Bronchial epithelial cell (primary cell): ENCODE measurements at regions not wholly inside any gene's neighbourhood (a gene's known extent, or its start where the extent isn't known, plus 50 kb on each side); places are given as distances from the start of the nearest gene placed in this dataset.

Experiments
- DNase-seq: peaks from one replicate; pipeline ENCODE4 v3.0.0-alpha.2; 2010; ENCODE audit warnings: low read depth
- FAIRE-seq: peaks from 2 replicates; lab custom pipeline; 2011; peaks lifted over from hg19 to GRCh38; lab: Jason Lieb, UNC
- H3K27me3 ChIP-seq: 2 replicates; pipeline ENCODE4 v1.5.1; 2011; ENCODE audit warnings: low read length; ENCODE audit not compliant: control insufficient read depth, insufficient read depth
- H3K36me3 ChIP-seq: 2 replicates; pipeline ENCODE4 v1.5.1; 2011; ENCODE audit warnings: low read length; ENCODE audit not compliant: control insufficient read depth, insufficient read depth
- H3K4me3 ChIP-seq: 2 replicates; pipeline ENCODE4 v1.5.1; 2011; ENCODE audit warnings: mild to moderate bottlenecking, low read depth, low read length, control low read depth
- TF ChIP-seq, protein P1 (sequence below): IDR thresholded peaks from 2 replicates; pipeline ENCODE4 v1.5.1; 2011; ENCODE audit warnings: mild to moderate bottlenecking, moderate library complexity, low read length, control low read depth, inconsistent platforms; ENCODE audit not compliant: insufficient read depth, severe bottlenecking

- TF ChIP-seq, protein P1, sequence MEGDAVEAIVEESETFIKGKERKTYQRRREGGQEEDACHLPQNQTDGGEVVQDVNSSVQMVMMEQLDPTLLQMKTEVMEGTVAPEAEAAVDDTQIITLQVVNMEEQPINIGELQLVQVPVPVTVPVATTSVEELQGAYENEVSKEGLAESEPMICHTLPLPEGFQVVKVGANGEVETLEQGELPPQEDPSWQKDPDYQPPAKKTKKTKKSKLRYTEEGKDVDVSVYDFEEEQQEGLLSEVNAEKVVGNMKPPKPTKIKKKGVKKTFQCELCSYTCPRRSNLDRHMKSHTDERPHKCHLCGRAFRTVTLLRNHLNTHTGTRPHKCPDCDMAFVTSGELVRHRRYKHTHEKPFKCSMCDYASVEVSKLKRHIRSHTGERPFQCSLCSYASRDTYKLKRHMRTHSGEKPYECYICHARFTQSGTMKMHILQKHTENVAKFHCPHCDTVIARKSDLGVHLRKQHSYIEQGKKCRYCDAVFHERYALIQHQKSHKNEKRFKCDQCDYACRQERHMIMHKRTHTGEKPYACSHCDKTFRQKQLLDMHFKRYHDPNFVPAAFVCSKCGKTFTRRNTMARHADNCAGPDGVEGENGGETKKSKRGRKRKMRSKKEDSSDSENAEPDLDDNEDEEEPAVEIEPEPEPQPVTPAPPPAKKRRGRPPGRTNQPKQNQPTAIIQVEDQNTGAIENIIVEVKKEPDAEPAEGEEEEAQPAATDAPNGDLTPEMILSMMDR, result no peak
- FAIRE-seq (peak; percentile 84), DNase-seq (no peak)
- Histone ChIP-seq H3K4me3 (no peak overlapping the region), H3K36me3 (no peaks in the 10 kb centered on the region), H3K27me3 (no peaks in the 10 kb centered on the region)
Measured at GRCh38 chr3:101061312-101061711, 68.1 kb upstream of the ABI3BP start.

- no peaks in the 10 kb centered on the region for H3K27me3 ChIP-seq
- DNase-seq, result no peak
- no peak for FAIRE-seq
Measured at GRCh38 chr3:101050866-101051265, 57.6 kb upstream of the ABI3BP start.

GRCh38 chr3:101050046-101050445 lies 56.8 kb upstream of the ABI3BP start:
- H3K36me3 ChIP-seq, result no peaks in the 10 kb centered on the region
- no peak for FAIRE-seq
- H3K27me3 ChIP-seq, result no peaks in the 10 kb centered on the region
- TF ChIP-seq, protein P1, result no peak
- no peak for DNase-seq
- no peak overlapping the region for H3K4me3 ChIP-seq

More at GRCh38 chr3:101050866-101051265, 57.6 kb upstream of the ABI3BP start:
- Histone ChIP-seq H3K4me3 (no peak overlapping the region), H3K36me3 (no peaks in the 10 kb centered on the region)
- TF ChIP-seq, protein P1, result no peak

- Histone ChIP-seq H3K36me3 (no peaks in the 10 kb centered on the region), H3K4me3 (no peak overlapping the region), H3K27me3 (no peaks in the 10 kb centered on the region)
- TF ChIP-seq, protein P1, result no peak
- DNase-seq, result no peak
- FAIRE-seq, result no peak
Measured at GRCh38 chr3:101049532-101049931, 56.3 kb upstream of the ABI3BP start.

GRCh38 chr3:101043687-101044078 lies 50.5 kb upstream of the ABI3BP start:
- H3K36me3 ChIP-seq, result no peaks in the 10 kb centered on the region
- no peaks in the 10 kb centered on the region for H3K27me3 ChIP-seq
- TF ChIP-seq, protein P1, result no peak
- DNase-seq (no peak), FAIRE-seq (no peak)
- H3K4me3 ChIP-seq, result no peak overlapping the region

DNA sequence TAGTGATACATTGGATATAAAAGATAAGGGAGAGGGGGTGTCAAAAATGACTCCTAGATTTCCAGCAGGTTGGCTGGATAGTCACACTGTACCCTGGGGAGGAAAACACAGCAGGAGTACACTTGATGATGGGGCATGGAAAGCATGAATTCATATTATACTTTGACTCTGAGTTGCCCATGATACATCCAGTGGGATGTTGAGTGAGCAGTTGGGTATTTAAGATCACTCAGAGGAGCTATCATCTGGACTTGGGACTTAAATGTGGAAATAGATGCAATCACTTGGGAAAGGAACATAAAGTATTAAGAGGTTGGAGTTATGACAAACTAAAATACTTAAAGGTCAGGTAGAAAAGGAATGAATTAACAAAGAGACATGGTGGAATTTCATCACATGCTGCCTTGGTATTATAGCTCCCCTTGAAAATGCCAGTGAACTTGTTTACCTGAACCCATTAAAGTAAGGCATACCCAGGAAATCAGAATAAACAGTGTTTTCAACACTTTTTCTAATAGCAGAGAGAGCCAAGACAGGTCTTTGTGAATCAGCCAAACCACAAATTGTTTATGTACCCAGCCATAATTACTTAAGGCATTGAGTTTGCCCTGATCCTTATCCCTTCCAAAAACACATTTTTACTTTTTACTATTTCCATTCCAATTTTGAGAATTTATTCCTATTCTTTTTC lies 49.9 kb upstream of the ABI3BP start:
- Histone ChIP-seq H3K36me3 (no peaks in the 10 kb centered on the region), H3K4me3 (no peak overlapping the region), H3K27me3 (no peaks in the 10 kb centered on the region)
- FAIRE-seq (no peak), DNase-seq (peak; percentile 51)
- TF ChIP-seq, protein P1, result no peak
